ENCODE measurements at regions not wholly inside any gene's neighbourhood (a gene's known extent, or its start where the extent isn't known, plus 50 kb on each side); places are given as distances from the start of the nearest gene placed in this dataset.

DNA sequence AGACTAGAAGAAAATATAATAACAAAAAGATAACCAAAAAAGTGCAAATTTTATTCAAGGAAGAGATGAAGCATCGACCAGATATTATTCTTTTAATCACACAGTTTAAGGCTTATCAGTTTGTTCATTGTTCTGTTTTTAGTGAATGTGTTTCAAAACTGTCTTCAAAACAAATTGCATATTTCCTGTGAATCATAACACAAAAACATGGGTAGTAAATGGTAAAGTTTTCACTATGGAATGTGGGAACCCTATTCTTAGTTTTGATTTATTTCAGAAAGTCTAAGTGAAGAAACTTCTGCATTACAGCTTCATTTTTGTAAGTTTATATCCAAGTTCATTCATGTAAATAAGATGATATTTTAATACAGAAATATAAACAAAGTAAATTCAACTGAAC, 207.6 kb upstream of the LUZP2 start:
- H3K27me3 ChIP-seq (replicated peaks; ENCODE audit: control insufficient read depth, insufficient read depth, low read length): no peaks in the 10 kb centered on the region
- no peaks in the 10 kb centered on the region for H3K36me3 ChIP-seq (ENCODE audit: control insufficient read depth, insufficient read depth, low read length)
- TF ChIP-seq, protein P1, sequence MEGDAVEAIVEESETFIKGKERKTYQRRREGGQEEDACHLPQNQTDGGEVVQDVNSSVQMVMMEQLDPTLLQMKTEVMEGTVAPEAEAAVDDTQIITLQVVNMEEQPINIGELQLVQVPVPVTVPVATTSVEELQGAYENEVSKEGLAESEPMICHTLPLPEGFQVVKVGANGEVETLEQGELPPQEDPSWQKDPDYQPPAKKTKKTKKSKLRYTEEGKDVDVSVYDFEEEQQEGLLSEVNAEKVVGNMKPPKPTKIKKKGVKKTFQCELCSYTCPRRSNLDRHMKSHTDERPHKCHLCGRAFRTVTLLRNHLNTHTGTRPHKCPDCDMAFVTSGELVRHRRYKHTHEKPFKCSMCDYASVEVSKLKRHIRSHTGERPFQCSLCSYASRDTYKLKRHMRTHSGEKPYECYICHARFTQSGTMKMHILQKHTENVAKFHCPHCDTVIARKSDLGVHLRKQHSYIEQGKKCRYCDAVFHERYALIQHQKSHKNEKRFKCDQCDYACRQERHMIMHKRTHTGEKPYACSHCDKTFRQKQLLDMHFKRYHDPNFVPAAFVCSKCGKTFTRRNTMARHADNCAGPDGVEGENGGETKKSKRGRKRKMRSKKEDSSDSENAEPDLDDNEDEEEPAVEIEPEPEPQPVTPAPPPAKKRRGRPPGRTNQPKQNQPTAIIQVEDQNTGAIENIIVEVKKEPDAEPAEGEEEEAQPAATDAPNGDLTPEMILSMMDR (IDR thresholded peaks at IDR 0.05; ENCODE audit: insufficient read depth, low read length, poor library complexity, severe bottlenecking): no peak
- DNase-seq (ENCODE audit: extremely low read depth, insufficient read length): no peak
- H3K4me3 ChIP-seq (replicated peaks; ENCODE audit: low read depth, low read length): no peak overlapping the region

DNA sequence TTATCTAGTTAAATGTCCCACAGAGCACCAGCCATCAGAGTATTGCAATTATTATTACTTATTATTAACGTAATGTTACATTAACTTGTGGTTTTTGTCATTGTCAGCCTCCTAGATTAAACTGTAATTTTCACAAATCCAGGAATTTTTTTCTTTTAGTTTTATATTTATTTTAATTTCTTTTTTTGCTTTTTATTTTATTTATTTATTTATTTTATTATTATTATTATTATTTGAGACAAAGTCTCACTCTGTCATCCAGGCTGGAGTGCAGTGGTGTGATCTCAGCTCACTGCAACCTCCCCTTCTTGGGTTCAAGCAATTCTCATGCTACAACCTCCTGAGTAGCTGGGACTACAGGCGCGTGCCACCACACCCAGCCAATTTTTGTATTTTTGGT, 202.9 kb upstream of the LUZP2 start:
- H3K4me3 ChIP-seq (replicated peaks; ENCODE audit: low read depth, low read length): no peak overlapping the region
- TF ChIP-seq, protein P1 (IDR thresholded peaks at IDR 0.05; ENCODE audit: insufficient read depth, low read length, poor library complexity, severe bottlenecking): no peak
- H3K36me3 ChIP-seq (ENCODE audit: control insufficient read depth, insufficient read depth, low read length): no peaks in the 10 kb centered on the region
- DNase-seq (ENCODE audit: extremely low read depth, insufficient read length): no peak
- no peaks in the 10 kb centered on the region for H3K27me3 ChIP-seq (replicated peaks; ENCODE audit: control insufficient read depth, insufficient read depth, low read length)

DNA sequence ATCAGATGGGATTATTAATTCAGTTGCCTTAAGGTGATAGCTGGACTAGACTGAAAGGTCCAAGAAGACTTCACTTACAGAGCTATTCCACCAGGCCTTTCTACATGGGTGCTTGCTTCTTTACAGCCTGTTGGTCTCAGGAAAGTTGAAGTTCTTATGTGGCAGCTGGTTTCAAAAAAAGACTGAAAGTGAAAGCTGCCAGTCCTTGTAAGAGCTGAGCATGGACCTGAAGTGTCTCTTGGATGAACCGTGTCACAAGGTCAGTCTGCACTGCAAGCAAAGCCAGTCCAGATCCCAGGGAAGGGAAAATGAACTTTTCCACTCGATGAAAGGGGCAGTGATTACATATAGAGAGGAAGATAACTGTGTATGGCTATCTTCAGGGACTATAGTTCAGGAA, 201.5 kb upstream of the LUZP2 start:
- no peaks in the 10 kb centered on the region for H3K27me3 ChIP-seq (replicated peaks; ENCODE audit: control insufficient read depth, insufficient read depth, low read length)
- H3K36me3 ChIP-seq (ENCODE audit: control insufficient read depth, insufficient read depth, low read length): no peaks in the 10 kb centered on the region
- no peak overlapping the region for H3K4me3 ChIP-seq (replicated peaks; ENCODE audit: low read depth, low read length)
- TF ChIP-seq, protein P1 (IDR thresholded peaks at IDR 0.05; ENCODE audit: insufficient read depth, low read length, poor library complexity, severe bottlenecking): no peak
- DNase-seq (ENCODE audit: extremely low read depth, insufficient read length): no peak

DNA sequence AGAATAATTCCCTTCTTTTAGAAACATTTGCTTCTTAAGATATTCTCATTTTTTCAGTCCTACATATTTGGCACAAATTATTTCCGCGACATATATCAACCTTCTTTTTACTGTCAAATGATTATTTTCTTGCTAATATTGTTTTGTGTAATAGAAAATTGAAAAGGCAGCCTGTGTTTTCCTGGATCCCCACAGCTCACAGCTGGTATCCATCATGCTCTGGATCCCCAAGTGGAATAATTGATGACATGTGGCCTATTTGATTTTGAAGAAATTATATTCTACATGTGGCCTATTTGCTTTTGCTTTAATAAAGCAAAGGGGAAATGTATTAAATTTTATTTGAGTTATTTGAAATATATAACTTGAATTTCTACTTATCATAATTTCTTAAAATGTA, 199.4 kb upstream of the LUZP2 start:
- no peaks in the 10 kb centered on the region for H3K36me3 ChIP-seq (ENCODE audit: control insufficient read depth, insufficient read depth, low read length)
- no peak overlapping the region for H3K4me3 ChIP-seq (replicated peaks; ENCODE audit: low read depth, low read length)
- no peaks in the 10 kb centered on the region for H3K27me3 ChIP-seq (replicated peaks; ENCODE audit: control insufficient read depth, insufficient read depth, low read length)
- TF ChIP-seq, protein P1 (IDR thresholded peaks at IDR 0.05; ENCODE audit: insufficient read depth, low read length, poor library complexity, severe bottlenecking): no peak
- no peak for DNase-seq (ENCODE audit: extremely low read depth, insufficient read length)

DNA sequence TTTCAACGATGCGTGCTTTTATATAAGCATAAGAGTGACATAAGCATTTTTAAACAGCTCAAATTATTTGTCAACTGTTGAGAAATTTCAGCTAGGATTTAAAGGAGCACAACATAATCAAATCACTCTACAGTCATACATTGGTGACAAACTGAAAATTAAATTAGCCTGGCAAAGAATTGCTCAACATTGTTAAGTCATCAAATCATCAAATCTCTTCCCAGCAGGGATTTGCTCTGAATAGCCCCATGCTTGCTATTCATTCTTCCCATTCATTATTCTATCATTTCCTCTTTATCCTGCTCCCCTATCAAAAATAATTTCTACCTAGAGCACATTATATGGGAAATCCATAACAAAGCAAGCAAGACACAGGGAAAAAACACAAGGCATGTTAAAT, 198.7 kb upstream of the LUZP2 start:
- no peak overlapping the region for H3K4me3 ChIP-seq (replicated peaks; ENCODE audit: low read depth, low read length)
- no peak for DNase-seq (ENCODE audit: extremely low read depth, insufficient read length)
- no peaks in the 10 kb centered on the region for H3K27me3 ChIP-seq (replicated peaks; ENCODE audit: control insufficient read depth, insufficient read depth, low read length)
- TF ChIP-seq, protein P1 (IDR thresholded peaks at IDR 0.05; ENCODE audit: insufficient read depth, low read length, poor library complexity, severe bottlenecking): no peak
- H3K36me3 ChIP-seq (ENCODE audit: control insufficient read depth, insufficient read depth, low read length): no peaks in the 10 kb centered on the region

DNA sequence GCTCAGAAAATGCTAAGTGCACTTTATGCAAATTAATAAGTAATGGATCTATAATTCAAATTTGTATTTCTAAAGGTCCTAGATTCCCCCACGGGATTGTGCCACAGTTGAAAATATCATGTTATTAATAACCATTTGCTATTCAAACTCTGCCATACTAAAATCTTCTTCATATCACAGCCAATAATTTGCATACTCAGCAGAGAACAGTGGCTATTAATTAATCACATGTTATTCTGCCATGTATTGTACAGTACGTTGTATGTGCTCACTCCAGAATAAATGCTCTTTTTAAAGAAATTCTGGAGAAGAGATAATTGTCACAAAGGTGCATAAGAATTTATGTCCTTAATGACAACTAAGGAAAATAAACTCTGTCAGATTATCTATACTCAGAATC, 184.9 kb upstream of the LUZP2 start:
- Histone ChIP-seq H3K36me3 (ENCODE audit: control insufficient read depth, insufficient read depth, low read length) (no peaks in the 10 kb centered on the region), H3K27me3 (replicated peaks; ENCODE audit: control insufficient read depth, insufficient read depth, low read length) (no peaks in the 10 kb centered on the region), H3K4me3 (replicated peaks; ENCODE audit: low read depth, low read length) (no peak overlapping the region)
- no peak for DNase-seq (ENCODE audit: extremely low read depth, insufficient read length)
- TF ChIP-seq, protein P1 (IDR thresholded peaks at IDR 0.05; ENCODE audit: insufficient read depth, low read length, poor library complexity, severe bottlenecking): no peak

All from GM06990 (cell line).